IPS-18a (cell line): ENCODE measurements at regions not wholly inside any gene's neighbourhood (a gene's known extent, or its start where the extent isn't known, plus 50 kb on each side); places are given as distances from the start of the nearest gene placed in this dataset.

Source experiments
- H3K27ac ChIP-seq: one replicate; pipeline ENCODE4 v1.5.1; 2013; ENCODE audit warnings: low read length
- H3K27me3 ChIP-seq: one replicate; pipeline ENCODE4 v1.6.1; 2013; ENCODE audit warnings: mild to moderate bottlenecking, low read length; ENCODE audit not compliant: control insufficient read depth, insufficient read depth
- H3K36me3 ChIP-seq: one replicate; pipeline ENCODE4 v1.6.1; 2013; ENCODE audit warnings: low read depth, low read length; ENCODE audit not compliant: control insufficient read depth
- H3K4me1 ChIP-seq: one replicate; pipeline ENCODE4 v1.6.1; 2013; ENCODE audit warnings: low read depth, low read length; ENCODE audit not compliant: control insufficient read depth
- H3K4me3 ChIP-seq: one replicate; pipeline ENCODE4 v1.5.1; 2013; ENCODE audit warnings: low read length
- H3K9ac ChIP-seq: one replicate; pipeline ENCODE4 v1.6.1; 2013; ENCODE audit warnings: mild to moderate bottlenecking, low read length, moderate library complexity
- H3K9me3 ChIP-seq: one replicate; pipeline ENCODE4 v1.6.1; 2013; ENCODE audit warnings: low read depth, low read length; ENCODE audit not compliant: control insufficient read depth

- H3K27me3 ChIP-seq = no peaks in the 10 kb centered on the region
- H3K9me3 ChIP-seq = no peaks in the 10 kb centered on the region
- H3K4me3 ChIP-seq = no peak overlapping the region
- no peaks in the 10 kb centered on the region for H3K36me3 ChIP-seq
- H3K4me1 ChIP-seq = peaks cover 4% of the 10 kb centered on the region
- no peak overlapping the region for H3K9ac ChIP-seq
- no peak overlapping the region for H3K27ac ChIP-seq
These were observed 329.4 kb downstream of the PDGFC start for GRCh38 chr4:156642161-156642560.

GRCh38 chr4:156638925-156639605, 332.5 kb downstream of the PDGFC start:
- no peak overlapping the region for H3K27ac ChIP-seq
- H3K9ac ChIP-seq = no peak overlapping the region
- peaks cover 13% of the 10 kb centered on the region for H3K4me1 ChIP-seq
- no peak overlapping the region for H3K4me3 ChIP-seq
- no peaks in the 10 kb centered on the region for H3K27me3 ChIP-seq
- H3K9me3 ChIP-seq = no peaks in the 10 kb centered on the region
- no peaks in the 10 kb centered on the region for H3K36me3 ChIP-seq

- Histone ChIP-seq H3K27ac (no peak overlapping the region), H3K4me1 (peaks cover 13% of the 10 kb centered on the region), H3K4me3 (no peak overlapping the region), H3K27me3 (no peaks in the 10 kb centered on the region), H3K9me3 (no peaks in the 10 kb centered on the region), H3K9ac (no peak overlapping the region), H3K36me3 (no peaks in the 10 kb centered on the region)
These were observed 333.3 kb downstream of the PDGFC start for GRCh38 chr4:156638334-156638733.

DNA sequence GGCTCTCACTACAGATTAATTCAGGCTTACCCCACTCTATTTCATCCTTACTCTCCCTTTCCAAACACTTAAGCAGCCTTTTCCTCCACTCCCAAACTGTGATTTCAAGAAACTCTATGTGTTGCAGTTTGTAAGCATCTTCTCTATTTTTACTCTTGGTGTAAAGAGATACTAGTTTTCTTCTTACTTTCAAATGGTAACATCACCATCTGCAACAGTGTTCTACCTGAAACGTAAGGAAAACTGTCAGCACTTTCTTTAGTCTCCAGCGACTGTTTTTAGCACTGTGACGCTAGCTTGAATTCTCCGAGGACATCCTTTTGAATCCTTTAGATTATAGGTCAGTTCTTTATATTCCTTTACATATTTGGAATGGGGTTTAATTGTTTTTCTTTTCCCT, 335.2 kb downstream of the PDGFC start:
- Histone ChIP-seq H3K9me3 (no peaks in the 10 kb centered on the region), H3K9ac (no peak overlapping the region), H3K27ac (no peak overlapping the region), H3K4me1 (peaks cover 13% of the 10 kb centered on the region), H3K36me3 (no peaks in the 10 kb centered on the region), H3K27me3 (no peaks in the 10 kb centered on the region), H3K4me3 (no peak overlapping the region)

DNA sequence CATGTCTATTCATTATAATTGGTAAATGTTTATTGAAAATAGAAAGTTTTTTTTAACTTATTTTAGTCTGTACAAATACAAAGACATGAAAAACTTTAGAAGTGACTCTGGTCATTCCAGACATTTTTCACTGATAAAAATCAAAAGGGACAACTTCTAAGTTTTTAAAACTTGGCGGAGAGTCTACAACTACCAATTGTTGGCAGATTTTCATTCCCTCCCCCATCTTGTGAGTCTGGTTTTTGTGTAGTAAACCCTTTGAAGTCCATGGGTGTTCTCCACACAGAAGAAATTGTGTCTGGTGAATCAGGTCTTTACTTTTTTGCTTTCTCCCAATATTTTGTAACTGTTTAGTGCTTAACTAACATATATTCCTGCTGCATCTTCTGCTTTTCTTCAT, 336.5 kb downstream of the PDGFC start:
- Histone ChIP-seq H3K4me3 (no peak overlapping the region), H3K9ac (no peak overlapping the region), H3K9me3 (no peaks in the 10 kb centered on the region), H3K36me3 (no peaks in the 10 kb centered on the region), H3K4me1 (peaks cover 13% of the 10 kb centered on the region), H3K27me3 (no peaks in the 10 kb centered on the region), H3K27ac (peak overlapping the region; percentile 59)

- H3K27ac ChIP-seq = no peak overlapping the region
- H3K4me1 ChIP-seq = peaks cover 13% of the 10 kb centered on the region
- H3K36me3 ChIP-seq = no peaks in the 10 kb centered on the region
- H3K9ac ChIP-seq = no peak overlapping the region
- no peaks in the 10 kb centered on the region for H3K9me3 ChIP-seq
- no peaks in the 10 kb centered on the region for H3K27me3 ChIP-seq
- H3K4me3 ChIP-seq = no peak overlapping the region
These were observed 337.0 kb downstream of the PDGFC start for GRCh38 chr4:156634612-156635011.

- no peak overlapping the region for H3K9ac ChIP-seq
- H3K27me3 ChIP-seq = no peaks in the 10 kb centered on the region
- no peak overlapping the region for H3K27ac ChIP-seq
- peaks cover 13% of the 10 kb centered on the region for H3K4me1 ChIP-seq
- no peaks in the 10 kb centered on the region for H3K36me3 ChIP-seq
- H3K9me3 ChIP-seq = no peaks in the 10 kb centered on the region
- H3K4me3 ChIP-seq = no peak overlapping the region
These were observed 337.8 kb downstream of the PDGFC start for GRCh38 chr4:156633847-156634246.

GRCh38 chr4:156628858-156629257, 342.7 kb downstream of the PDGFC start:
- Histone ChIP-seq H3K27ac (no peak overlapping the region), H3K27me3 (no peaks in the 10 kb centered on the region), H3K4me3 (no peak overlapping the region), H3K36me3 (no peaks in the 10 kb centered on the region), H3K4me1 (no peaks in the 10 kb centered on the region), H3K9me3 (peaks cover 5% of the 10 kb centered on the region), H3K9ac (no peak overlapping the region)

DNA sequence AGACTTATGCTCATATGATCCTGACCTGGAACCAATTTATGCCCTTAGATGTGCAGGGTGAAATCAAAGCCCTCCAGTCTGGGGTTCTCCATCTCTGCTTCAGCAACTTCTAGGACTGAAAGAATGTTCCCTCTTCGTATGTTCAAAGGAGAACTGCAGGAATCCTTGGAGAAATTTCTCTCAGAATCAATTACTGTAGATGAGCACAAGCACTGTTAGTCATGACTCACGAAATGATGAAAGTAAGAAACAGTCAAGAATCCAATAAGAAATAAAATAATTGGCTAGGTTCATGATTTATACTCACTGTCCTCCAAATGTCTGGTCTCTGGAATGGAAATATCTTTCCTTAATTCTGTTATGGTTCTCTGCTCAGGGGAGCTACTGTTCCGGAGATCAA, 348.2 kb downstream of the PDGFC start:
- Histone ChIP-seq H3K36me3 (no peaks in the 10 kb centered on the region), H3K27ac (no peak overlapping the region), H3K9ac (no peak overlapping the region), H3K4me3 (no peak overlapping the region), H3K4me1 (no peaks in the 10 kb centered on the region), H3K9me3 (peaks cover 3% of the 10 kb centered on the region), H3K27me3 (no peaks in the 10 kb centered on the region)

DNA sequence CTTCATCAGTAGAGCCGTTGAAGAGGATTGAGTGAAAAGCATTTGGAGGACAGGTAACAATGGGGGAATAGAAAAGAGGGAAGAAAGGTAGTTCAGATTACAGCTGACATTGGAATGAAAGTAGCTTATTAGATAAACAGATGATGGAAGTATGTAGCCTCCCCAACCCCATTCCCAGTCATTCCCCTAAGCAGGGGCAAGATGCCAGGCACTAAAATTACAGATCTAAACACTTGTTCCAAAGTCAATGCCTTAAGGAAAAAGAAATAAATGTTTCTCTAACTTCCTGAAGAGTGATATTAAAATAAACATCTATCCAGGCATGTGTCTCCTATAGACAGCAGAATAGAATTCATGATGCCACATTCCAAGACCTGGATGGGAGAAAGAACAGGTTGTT, 350.8 kb downstream of the PDGFC start:
- Histone ChIP-seq H3K36me3 (no peaks in the 10 kb centered on the region), H3K4me1 (peaks cover 2% of the 10 kb centered on the region), H3K27ac (no peak overlapping the region), H3K4me3 (no peak overlapping the region), H3K9me3 (no peaks in the 10 kb centered on the region), H3K27me3 (no peaks in the 10 kb centered on the region), H3K9ac (no peak overlapping the region)

DNA sequence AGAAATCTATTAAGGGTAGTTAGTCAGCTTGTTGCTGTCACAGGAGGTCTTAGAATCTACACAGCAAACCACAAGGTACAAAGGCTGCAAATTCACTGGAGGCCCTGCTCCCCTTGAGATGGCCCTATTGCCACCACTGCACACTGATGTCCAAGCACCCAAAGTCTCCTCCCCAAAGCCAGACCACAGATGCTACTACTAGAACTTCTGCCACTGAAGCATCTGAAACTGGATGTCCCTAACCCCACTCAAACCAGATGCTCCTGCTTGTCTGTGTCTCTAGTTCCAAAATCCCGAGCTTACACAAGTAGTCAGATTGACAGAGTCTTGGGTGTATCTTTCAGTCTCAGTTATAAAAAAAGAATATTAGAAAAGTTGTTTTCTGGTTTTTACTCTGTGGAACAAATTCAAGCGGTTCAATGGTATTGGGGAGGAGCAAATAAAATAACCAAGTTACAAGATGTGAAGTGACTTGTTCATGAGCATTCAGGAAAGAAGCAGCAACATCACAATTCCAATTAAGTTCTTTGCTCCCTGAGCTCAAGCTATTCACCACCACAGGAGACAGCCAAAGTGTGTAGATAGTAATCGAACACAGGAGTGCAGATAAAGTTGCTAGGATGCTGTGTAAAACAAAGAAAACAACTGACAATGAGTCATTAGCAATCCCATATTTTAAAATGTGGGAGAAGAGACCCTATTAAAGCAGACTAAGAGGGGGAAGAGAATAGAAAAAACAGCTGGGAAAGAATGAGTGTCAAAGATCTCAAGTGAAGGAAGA, 352.3 kb downstream of the PDGFC start:
- Histone ChIP-seq H3K4me1 (peaks cover 11% of the 10 kb centered on the region), H3K9me3 (no peaks in the 10 kb centered on the region), H3K36me3 (no peaks in the 10 kb centered on the region), H3K27ac (no peak overlapping the region), H3K27me3 (no peaks in the 10 kb centered on the region), H3K4me3 (no peak overlapping the region), H3K9ac (no peak overlapping the region)

GRCh38 chr4:156615066-156615531, 356.5 kb downstream of the PDGFC start:
- Histone ChIP-seq H3K36me3 (no peaks in the 10 kb centered on the region), H3K27ac (no peak overlapping the region)

More at GRCh38 chr4:156615066-156615531, 356.5 kb downstream of the PDGFC start:
- Histone ChIP-seq H3K9ac (no peak overlapping the region), H3K4me1 (peaks cover 11% of the 10 kb centered on the region), H3K4me3 (no peak overlapping the region), H3K27me3 (no peaks in the 10 kb centered on the region), H3K9me3 (no peaks in the 10 kb centered on the region)
